ENCODE measurements at regions not wholly inside any gene's neighbourhood (a gene's known extent, or its start where the extent isn't known, plus 50 kb on each side); places are given as distances from the start of the nearest gene placed in this dataset.

- Mint-ChIP-seq H3K4me1 (ENCODE audit: low read depth, unreplicated experiment) (no peaks in the 10 kb centered on the region), H3K27me3 (ENCODE audit: unreplicated experiment) (peaks cover 63% of the 10 kb centered on the region), H3K4me3 (ENCODE audit: low read depth, unreplicated experiment) (no peak overlapping the region), H3K27ac (ENCODE audit: unreplicated experiment) (no peak overlapping the region), H3K9me3 (ENCODE audit: low read depth, unreplicated experiment) (no peaks in the 10 kb centered on the region), H3K36me3 (ENCODE audit: insufficient read depth, unreplicated experiment) (no peaks in the 10 kb centered on the region)
- intact Hi-C loops (cut with micrococcal nuclease; ENCODE audit: unreplicated experiment), result no loop called here
- CTCF ChIA-PET, result interaction anchor here (1.0 kb wide), 1 partner anchor 11 kb away, joined by 3 read pairs; no protein-coding TSS in a partner anchor
- TF ChIP-seq CTCF (IDR thresholded peaks at IDR 0.05; ENCODE audit: unreplicated experiment), result no peak
- no peak for DNase-seq
- BruUV-seq (replicated peaks), result no TSS peak
Measured at GRCh38 chr10:78919181-78919966, 149.4 kb upstream of the ZMIZ1 start.

GRCh38 chr10:78920011-78920410, 148.8 kb upstream of the ZMIZ1 start:
- CTCF ChIA-PET, result interaction anchor here (1.0 kb wide), 1 partner anchor 11 kb away, joined by 3 read pairs; no protein-coding TSS in a partner anchor
- H3K9me3 Mint-ChIP-seq (ENCODE audit: low read depth, unreplicated experiment), result no peaks in the 10 kb centered on the region
- TF ChIP-seq CTCF (IDR thresholded peaks at IDR 0.05; ENCODE audit: unreplicated experiment), result no peak
- H3K36me3 Mint-ChIP-seq (ENCODE audit: insufficient read depth, unreplicated experiment), result no peaks in the 10 kb centered on the region
- intact Hi-C loops (cut with micrococcal nuclease; ENCODE audit: unreplicated experiment), result no loop called here
- DNase-seq, result no peak
- H3K27me3 Mint-ChIP-seq (ENCODE audit: unreplicated experiment), result peaks cover 63% of the 10 kb centered on the region
- no peak overlapping the region for H3K4me3 Mint-ChIP-seq (ENCODE audit: low read depth, unreplicated experiment)
- H3K27ac Mint-ChIP-seq (ENCODE audit: unreplicated experiment), result no peak overlapping the region
- no TSS peak for BruUV-seq (replicated peaks)
- H3K4me1 Mint-ChIP-seq (ENCODE audit: low read depth, unreplicated experiment), result no peaks in the 10 kb centered on the region

DNA sequence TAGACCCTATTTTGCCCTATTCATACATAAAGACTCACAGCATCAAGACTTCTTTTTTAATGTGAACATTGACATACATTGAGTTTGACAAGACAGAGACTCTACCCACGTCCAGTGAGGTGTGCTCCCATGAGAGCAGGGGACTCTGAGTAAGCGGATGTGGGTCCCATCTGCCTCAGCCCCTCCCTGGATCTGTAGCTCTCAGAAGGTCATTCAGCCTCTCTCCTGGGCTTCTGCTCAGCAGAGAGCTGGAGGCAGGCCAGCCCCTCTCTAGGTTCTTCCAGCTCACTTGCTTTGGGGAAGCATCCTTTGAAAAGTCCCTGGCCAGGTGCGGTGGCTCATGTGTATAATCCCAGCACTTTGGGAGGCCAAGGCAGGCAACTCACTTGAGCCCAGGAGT, 146.9 kb upstream of the ZMIZ1 start:
- Mint-ChIP-seq H3K27me3 (ENCODE audit: unreplicated experiment) (peaks cover 63% of the 10 kb centered on the region), H3K4me1 (ENCODE audit: low read depth, unreplicated experiment) (peaks cover 10% of the 10 kb centered on the region), H3K36me3 (ENCODE audit: insufficient read depth, unreplicated experiment) (no peaks in the 10 kb centered on the region), H3K27ac (ENCODE audit: unreplicated experiment) (no peak overlapping the region), H3K4me3 (ENCODE audit: low read depth, unreplicated experiment) (no peak overlapping the region), H3K9me3 (ENCODE audit: low read depth, unreplicated experiment) (no peaks in the 10 kb centered on the region)
- intact Hi-C loops (cut with micrococcal nuclease; ENCODE audit: unreplicated experiment), result no loop called here
- no peak for TF ChIP-seq CTCF (IDR thresholded peaks at IDR 0.05; ENCODE audit: unreplicated experiment)
- BruUV-seq (replicated peaks), result no TSS peak
- DNase-seq, result no peak
- CTCF ChIA-PET, result no interaction called here

DNA sequence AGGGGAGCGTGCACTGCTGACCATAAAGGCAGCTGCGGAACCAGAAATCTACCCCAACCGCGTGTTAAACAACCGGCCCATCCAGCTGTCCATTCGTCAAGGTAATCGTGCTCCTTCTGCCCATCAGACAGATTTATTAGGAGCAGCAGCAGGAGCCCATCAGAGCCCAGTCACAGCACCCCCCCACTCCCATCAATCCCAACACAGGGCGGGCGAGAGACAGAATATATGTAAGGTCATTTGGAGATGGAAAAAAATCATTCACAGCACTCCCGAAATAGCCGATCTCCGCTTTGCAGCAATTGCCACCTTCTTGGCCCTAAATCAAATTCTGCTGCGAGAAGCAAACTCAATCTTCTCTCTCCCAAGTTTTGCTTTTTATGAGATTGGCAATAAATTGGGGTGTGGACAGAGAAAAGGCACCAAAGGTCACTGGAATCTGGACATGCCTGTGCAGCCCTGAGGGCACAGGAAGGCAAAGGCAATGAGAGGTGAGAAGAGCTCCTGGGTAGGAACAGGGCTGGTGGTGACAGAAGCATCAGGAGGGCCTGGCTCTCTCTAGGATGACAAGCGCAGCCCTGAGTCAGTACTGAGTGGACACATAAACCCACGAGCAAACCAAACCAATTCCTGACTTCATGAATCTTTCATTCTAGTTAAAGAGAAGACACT, 145.0 kb upstream of the ZMIZ1 start:
- no peak overlapping the region for H3K4me3 Mint-ChIP-seq (ENCODE audit: low read depth, unreplicated experiment)
- H3K4me1 Mint-ChIP-seq (ENCODE audit: low read depth, unreplicated experiment), result peaks cover 10% of the 10 kb centered on the region
- no peak for DNase-seq
- H3K9me3 Mint-ChIP-seq (ENCODE audit: low read depth, unreplicated experiment), result no peaks in the 10 kb centered on the region
- peaks cover 44% of the 10 kb centered on the region for H3K27me3 Mint-ChIP-seq (ENCODE audit: unreplicated experiment)
- H3K27ac Mint-ChIP-seq (ENCODE audit: unreplicated experiment), result no peak overlapping the region
- no peak for TF ChIP-seq CTCF (IDR thresholded peaks at IDR 0.05; ENCODE audit: unreplicated experiment)
- no peaks in the 10 kb centered on the region for H3K36me3 Mint-ChIP-seq (ENCODE audit: insufficient read depth, unreplicated experiment)
- intact Hi-C loops (cut with micrococcal nuclease; ENCODE audit: unreplicated experiment), result no loop called here
- BruUV-seq (replicated peaks), result no TSS peak
- CTCF ChIA-PET, result no interaction called here
